MCF 10A (cell line): ENCODE measurements at regions not wholly inside any gene's neighbourhood (a gene's known extent, or its start where the extent isn't known, plus 50 kb on each side); places are given as distances from the start of the nearest gene placed in this dataset.

Source experiments
- BruUV-seq: library from RNA; stranded (reverse); fragments of 400-500 nt; replicated peaks from 2 replicates; lab custom pipeline; 2021; lab: Mats Ljungman, UMichigan
- CTCF ChIA-PET: fragments of 300-600 bp; sonication (Branson Sonifier 250); formaldehyde crosslinking; extraction: SDS; loops from one replicate; lab custom pipeline; 2021; ENCODE audit warnings: antibody characterized with exemption, inconsistent platforms; lab: Yijun Ruan, JAX
- POLR2A ChIA-PET: fragments of 300-600, 350-650 bp; sonication (Branson Sonifier 250); formaldehyde crosslinking; extraction: SDS; loops from one replicate; lab custom pipeline; 2020; ENCODE audit warnings: antibody characterized with exemption, inconsistent platforms; lab: Yijun Ruan, JAX
- DNase-seq: peaks from one replicate; pipeline ENCODE4 v3.0.0-alpha.2; 2018; ENCODE audit not compliant: unreplicated experiment
- H3K27ac Mint-ChIP-seq: one replicate; pipeline ENCODE4 v1.8.0; 2022; ENCODE audit warnings: mild to moderate bottlenecking, low read depth, mixed read lengths; ENCODE audit not compliant: unreplicated experiment
- H3K27me3 Mint-ChIP-seq: one replicate; pipeline ENCODE4 v1.8.0; 2022; ENCODE audit warnings: mixed read lengths; ENCODE audit not compliant: insufficient read depth, unreplicated experiment
- H3K36me3 Mint-ChIP-seq: one replicate; pipeline ENCODE4 v1.8.0; 2022; ENCODE audit warnings: mild to moderate bottlenecking, moderate library complexity, mixed read lengths; ENCODE audit not compliant: insufficient read depth, unreplicated experiment
- H3K4me1 Mint-ChIP-seq: one replicate; pipeline ENCODE4 v1.8.0; 2022; ENCODE audit warnings: mixed read lengths; ENCODE audit not compliant: insufficient read depth, unreplicated experiment
- H3K4me3 Mint-ChIP-seq: one replicate; pipeline ENCODE4 v1.8.0; 2022; ENCODE audit warnings: mild to moderate bottlenecking, moderate library complexity, mixed read lengths; ENCODE audit not compliant: unreplicated experiment
- H3K9me3 Mint-ChIP-seq: one replicate; pipeline ENCODE4 v1.8.0; 2022; ENCODE audit warnings: mixed read lengths; ENCODE audit not compliant: unreplicated experiment
- intact Hi-C: fragments of 100-400 bp; cut with micrococcal nuclease; formaldehyde crosslinking; loops from 2 replicates; pipeline ENCODE4 v1.14.1; 2022
- TF ChIP-seq, protein P1 (sequence below): fragments of 200-600 bp; IDR thresholded peaks from one replicate; pipeline ENCODE4 v1.8.0; 2022; ENCODE audit warnings: antibody characterized with exemption, mild to moderate bottlenecking; ENCODE audit not compliant: unreplicated experiment

DNA sequence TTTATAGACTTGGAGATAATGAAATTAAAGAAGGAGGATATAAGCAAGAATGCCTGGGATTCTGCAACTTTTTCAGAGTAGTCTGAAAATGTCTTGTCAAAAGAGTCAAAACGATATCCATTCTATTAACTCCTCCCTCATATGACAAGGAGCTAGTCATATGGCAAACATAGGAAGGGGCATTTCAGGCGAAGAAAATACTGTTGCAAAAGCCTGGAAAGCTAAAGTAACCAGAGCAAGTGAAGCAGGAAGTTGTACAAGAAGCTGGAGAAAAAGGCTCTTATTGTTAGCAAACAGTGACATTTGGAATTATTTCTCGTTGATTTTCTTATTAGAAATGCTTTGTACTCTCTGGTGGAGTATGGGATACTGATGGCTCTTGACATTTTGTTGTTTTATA lies 94.0 kb upstream of the PTPRD start:
- Mint-ChIP-seq H3K4me1 (peaks cover 6% of the 10 kb centered on the region), H3K27ac (no peak overlapping the region), H3K9me3 (no peaks in the 10 kb centered on the region), H3K36me3 (no peaks in the 10 kb centered on the region), H3K27me3 (peaks cover 53% of the 10 kb centered on the region), H3K4me3 (no peak overlapping the region)
- BruUV-seq: no TSS peak
- CTCF ChIA-PET: no interaction called here
- intact Hi-C loops: no loop called here
- POLR2A ChIA-PET: no interaction called here
- DNase-seq: no peak
- TF ChIP-seq, protein P1, sequence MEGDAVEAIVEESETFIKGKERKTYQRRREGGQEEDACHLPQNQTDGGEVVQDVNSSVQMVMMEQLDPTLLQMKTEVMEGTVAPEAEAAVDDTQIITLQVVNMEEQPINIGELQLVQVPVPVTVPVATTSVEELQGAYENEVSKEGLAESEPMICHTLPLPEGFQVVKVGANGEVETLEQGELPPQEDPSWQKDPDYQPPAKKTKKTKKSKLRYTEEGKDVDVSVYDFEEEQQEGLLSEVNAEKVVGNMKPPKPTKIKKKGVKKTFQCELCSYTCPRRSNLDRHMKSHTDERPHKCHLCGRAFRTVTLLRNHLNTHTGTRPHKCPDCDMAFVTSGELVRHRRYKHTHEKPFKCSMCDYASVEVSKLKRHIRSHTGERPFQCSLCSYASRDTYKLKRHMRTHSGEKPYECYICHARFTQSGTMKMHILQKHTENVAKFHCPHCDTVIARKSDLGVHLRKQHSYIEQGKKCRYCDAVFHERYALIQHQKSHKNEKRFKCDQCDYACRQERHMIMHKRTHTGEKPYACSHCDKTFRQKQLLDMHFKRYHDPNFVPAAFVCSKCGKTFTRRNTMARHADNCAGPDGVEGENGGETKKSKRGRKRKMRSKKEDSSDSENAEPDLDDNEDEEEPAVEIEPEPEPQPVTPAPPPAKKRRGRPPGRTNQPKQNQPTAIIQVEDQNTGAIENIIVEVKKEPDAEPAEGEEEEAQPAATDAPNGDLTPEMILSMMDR: no peak

DNA sequence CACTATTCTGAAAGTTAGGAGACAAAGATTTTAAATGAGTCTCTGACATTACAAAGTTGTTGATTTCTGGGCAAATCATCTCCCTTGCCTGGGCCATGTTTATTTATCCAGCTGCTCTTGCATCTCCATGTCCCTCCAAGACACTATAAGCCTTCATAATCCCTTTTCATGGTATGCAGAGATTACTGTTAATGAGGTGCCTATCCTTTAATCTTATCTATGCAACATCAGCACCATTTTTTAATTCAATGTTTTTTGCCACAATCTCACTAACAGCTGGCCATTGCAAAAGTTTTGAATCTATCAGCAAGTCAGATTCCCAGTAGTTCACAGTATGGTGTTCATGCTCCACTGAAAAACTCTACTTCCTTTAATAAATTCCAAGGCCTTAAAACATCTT lies 108.5 kb upstream of the PTPRD start:
- H3K27ac Mint-ChIP-seq: no peak overlapping the region
- no peak for DNase-seq
- ChIA-PET POLR2A (no interaction called here), CTCF (no interaction called here)
- intact Hi-C loops: no loop called here
- no TSS peak for BruUV-seq
- H3K36me3 Mint-ChIP-seq: no peaks in the 10 kb centered on the region
- H3K9me3 Mint-ChIP-seq: no peaks in the 10 kb centered on the region
- no peak overlapping the region for H3K4me3 Mint-ChIP-seq
- H3K27me3 Mint-ChIP-seq: peaks cover 16% of the 10 kb centered on the region
- TF ChIP-seq, protein P1: no peak
- no peaks in the 10 kb centered on the region for H3K4me1 Mint-ChIP-seq

DNA sequence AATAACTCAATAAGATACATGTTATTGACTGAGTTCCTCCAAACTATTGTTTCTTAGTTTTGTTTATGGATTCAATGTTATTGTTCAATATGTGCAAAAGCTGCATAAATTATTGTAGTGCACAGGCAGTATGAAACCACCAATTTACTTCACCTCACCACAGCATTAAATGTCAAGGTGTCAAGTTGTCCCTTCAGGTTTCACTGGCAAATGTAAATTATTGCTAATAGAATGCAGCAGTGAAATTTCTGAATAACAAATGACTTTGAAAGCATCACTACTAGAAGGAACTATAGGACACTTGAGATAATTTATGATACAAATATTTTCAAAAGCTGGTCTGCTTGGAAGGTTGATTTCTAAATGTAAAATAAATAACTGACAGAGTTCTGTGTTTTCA lies 116.4 kb upstream of the PTPRD start:
- DNase-seq: no peak
- no peaks in the 10 kb centered on the region for H3K4me1 Mint-ChIP-seq
- no peak overlapping the region for H3K4me3 Mint-ChIP-seq
- no peaks in the 10 kb centered on the region for H3K36me3 Mint-ChIP-seq
- ChIA-PET POLR2A (no interaction called here), CTCF (no interaction called here)
- intact Hi-C loops: no loop called here
- TF ChIP-seq, protein P1: no peak
- no peak overlapping the region for H3K27ac Mint-ChIP-seq
- H3K27me3 Mint-ChIP-seq: peaks cover 22% of the 10 kb centered on the region
- no peaks in the 10 kb centered on the region for H3K9me3 Mint-ChIP-seq
- no TSS peak for BruUV-seq

DNA sequence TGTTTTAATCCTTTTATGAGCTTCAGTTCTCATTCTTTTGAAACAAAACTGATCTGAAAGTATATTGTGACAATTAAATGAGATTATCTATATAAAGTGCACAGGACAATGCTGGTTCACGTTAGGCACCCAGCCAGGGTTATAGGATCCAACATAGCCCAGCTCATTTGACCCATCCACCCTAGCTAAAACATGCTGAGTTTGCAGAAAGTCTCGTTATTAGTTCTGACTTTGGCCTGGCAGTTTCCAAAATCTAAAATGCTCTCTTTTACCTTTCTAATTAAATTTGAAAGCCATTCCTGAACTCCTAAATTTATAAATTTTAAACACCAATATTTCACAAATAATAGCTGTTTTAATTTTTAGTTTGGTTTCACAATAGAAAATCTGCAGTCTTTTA lies 131.9 kb upstream of the PTPRD start:
- DNase-seq: no peak
- no TSS peak for BruUV-seq
- POLR2A ChIA-PET: no interaction called here
- Mint-ChIP-seq H3K9me3 (peaks cover 11% of the 10 kb centered on the region), H3K4me3 (no peak overlapping the region), H3K4me1 (no peaks in the 10 kb centered on the region), H3K36me3 (no peaks in the 10 kb centered on the region), H3K27me3 (no peaks in the 10 kb centered on the region), H3K27ac (no peak overlapping the region)
- CTCF ChIA-PET: interaction anchor here (1.0 kb wide), 1 partner anchor 26 kb away, joined by 3 read pairs; no protein-coding TSS in a partner anchor
- intact Hi-C loops: no loop called here
- TF ChIP-seq, protein P1: no peak
